ENCODE measurements at regions not wholly inside any gene's neighbourhood (a gene's known extent, or its start where the extent isn't known, plus 50 kb on each side); places are given as distances from the start of the nearest gene placed in this dataset.

DNA sequence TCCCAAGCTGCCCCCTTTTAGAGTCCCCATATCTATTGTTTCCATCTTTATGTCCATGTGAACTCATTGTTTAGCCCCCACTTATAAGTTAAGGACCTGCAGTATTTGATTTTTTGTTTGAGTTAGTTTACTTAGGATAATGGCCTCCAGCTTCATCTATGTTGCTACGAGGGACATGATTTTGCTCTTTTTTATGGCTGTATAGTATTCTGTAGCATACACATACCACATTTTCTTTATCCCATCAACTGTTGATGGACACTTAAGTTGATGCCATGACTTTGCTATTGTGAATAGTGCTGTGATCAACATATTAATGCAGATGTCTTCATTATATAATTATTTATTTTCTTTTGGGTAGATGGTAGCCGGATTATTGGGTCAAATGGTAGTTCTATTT is 576.9 kb downstream of the ANKRD7 start:
- no peaks in the 10 kb centered on the region for H3K36me3 Mint-ChIP-seq (ENCODE audit: unreplicated experiment)
- H3K27me3 Mint-ChIP-seq (ENCODE audit: unreplicated experiment), result peaks cover 2% of the 10 kb centered on the region
- no peak overlapping the region for H3K4me3 Mint-ChIP-seq (ENCODE audit: unreplicated experiment)

DNA sequence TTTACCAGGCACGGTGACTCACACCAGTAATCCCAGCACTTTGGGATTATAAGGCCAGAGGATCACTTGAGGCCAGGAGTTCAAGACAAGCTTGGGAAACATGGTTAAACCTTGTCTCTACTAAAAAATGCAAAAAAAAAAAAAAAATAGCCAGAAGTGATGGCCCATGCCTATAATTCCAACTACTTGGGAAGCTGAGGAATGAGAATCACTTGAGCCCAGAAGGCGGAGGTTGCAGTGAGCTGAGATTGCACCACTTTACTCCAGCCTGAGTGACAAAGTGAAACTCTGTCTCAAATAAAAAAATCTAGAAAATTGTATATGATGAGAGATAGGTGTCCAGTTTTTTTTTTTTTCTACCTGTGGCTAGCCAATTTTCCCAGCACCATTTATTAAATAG is 578.2 kb downstream of the ANKRD7 start:
- Mint-ChIP-seq H3K27ac (ENCODE audit: unreplicated experiment) (no peak overlapping the region), H3K27me3 (ENCODE audit: unreplicated experiment) (peaks cover 2% of the 10 kb centered on the region), H3K4me1 (ENCODE audit: low read depth, unreplicated experiment) (no peaks in the 10 kb centered on the region), H3K36me3 (ENCODE audit: unreplicated experiment) (no peaks in the 10 kb centered on the region), H3K9me3 (ENCODE audit: unreplicated experiment) (no peaks in the 10 kb centered on the region), H3K4me3 (ENCODE audit: unreplicated experiment) (no peak overlapping the region)
- no peak for DNase-seq
- TF ChIP-seq, protein P1, sequence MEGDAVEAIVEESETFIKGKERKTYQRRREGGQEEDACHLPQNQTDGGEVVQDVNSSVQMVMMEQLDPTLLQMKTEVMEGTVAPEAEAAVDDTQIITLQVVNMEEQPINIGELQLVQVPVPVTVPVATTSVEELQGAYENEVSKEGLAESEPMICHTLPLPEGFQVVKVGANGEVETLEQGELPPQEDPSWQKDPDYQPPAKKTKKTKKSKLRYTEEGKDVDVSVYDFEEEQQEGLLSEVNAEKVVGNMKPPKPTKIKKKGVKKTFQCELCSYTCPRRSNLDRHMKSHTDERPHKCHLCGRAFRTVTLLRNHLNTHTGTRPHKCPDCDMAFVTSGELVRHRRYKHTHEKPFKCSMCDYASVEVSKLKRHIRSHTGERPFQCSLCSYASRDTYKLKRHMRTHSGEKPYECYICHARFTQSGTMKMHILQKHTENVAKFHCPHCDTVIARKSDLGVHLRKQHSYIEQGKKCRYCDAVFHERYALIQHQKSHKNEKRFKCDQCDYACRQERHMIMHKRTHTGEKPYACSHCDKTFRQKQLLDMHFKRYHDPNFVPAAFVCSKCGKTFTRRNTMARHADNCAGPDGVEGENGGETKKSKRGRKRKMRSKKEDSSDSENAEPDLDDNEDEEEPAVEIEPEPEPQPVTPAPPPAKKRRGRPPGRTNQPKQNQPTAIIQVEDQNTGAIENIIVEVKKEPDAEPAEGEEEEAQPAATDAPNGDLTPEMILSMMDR (IDR thresholded peaks at IDR 0.05; ENCODE audit: partially characterized antibody, unreplicated experiment), result no peak

More for the DNA sequence above, 576.9 kb downstream of the ANKRD7 start:
- Mint-ChIP-seq H3K4me1 (ENCODE audit: low read depth, unreplicated experiment) (no peaks in the 10 kb centered on the region), H3K27ac (ENCODE audit: unreplicated experiment) (no peak overlapping the region), H3K9me3 (ENCODE audit: unreplicated experiment) (no peaks in the 10 kb centered on the region)
- no peak for DNase-seq
- TF ChIP-seq, protein P1 (IDR thresholded peaks at IDR 0.05; ENCODE audit: partially characterized antibody, unreplicated experiment), result no peak

DNA sequence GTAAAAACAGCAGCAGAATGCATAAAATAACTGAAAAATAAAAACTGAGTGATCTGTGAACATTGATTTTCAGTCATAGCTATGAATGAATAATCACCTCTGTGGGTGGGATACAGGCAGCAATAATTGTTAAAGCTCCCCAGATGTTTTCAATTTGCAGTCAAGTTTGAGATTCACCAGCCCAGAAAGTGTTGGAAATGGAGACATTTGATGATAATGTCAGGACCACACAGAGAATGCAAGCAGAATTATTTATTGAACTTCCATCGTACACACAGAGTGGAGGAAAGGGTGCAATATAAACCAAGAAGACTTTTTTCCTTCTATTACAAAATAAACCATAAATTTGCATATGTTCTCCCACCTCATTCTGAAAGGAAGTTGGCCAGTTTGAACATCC is 601.7 kb downstream of the ANKRD7 start:
- Mint-ChIP-seq H3K4me3 (ENCODE audit: unreplicated experiment) (no peak overlapping the region), H3K36me3 (ENCODE audit: unreplicated experiment) (no peaks in the 10 kb centered on the region), H3K27me3 (ENCODE audit: unreplicated experiment) (no peaks in the 10 kb centered on the region), H3K4me1 (ENCODE audit: low read depth, unreplicated experiment) (no peaks in the 10 kb centered on the region), H3K27ac (ENCODE audit: unreplicated experiment) (no peak overlapping the region), H3K9me3 (ENCODE audit: unreplicated experiment) (no peaks in the 10 kb centered on the region)
- no peak for DNase-seq
- TF ChIP-seq, protein P1 (IDR thresholded peaks at IDR 0.05; ENCODE audit: partially characterized antibody, unreplicated experiment), result no peak

DNA sequence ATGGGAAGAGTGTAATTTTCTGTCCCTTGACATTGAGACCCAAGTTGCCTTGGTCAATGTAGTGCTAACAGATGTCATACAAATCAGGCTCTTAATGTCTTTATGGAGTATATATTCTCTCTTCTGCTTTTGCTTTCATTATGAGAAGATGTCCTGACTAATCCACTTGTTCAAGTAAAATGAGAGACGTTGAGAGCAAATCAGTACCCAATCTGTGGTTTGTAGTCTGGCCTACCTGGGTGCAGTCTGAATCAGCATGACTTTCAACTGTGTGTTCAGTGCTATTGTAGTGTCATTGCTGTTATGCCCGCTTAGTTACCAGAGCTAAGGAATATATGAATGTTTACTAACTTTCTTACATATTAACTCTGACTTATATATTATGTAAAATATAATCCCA is 612.4 kb downstream of the ANKRD7 start:
- Mint-ChIP-seq H3K9me3 (ENCODE audit: unreplicated experiment) (no peaks in the 10 kb centered on the region), H3K36me3 (ENCODE audit: unreplicated experiment) (no peaks in the 10 kb centered on the region), H3K4me1 (ENCODE audit: low read depth, unreplicated experiment) (peaks cover 4% of the 10 kb centered on the region), H3K4me3 (ENCODE audit: unreplicated experiment) (no peak overlapping the region), H3K27ac (ENCODE audit: unreplicated experiment) (no peak overlapping the region), H3K27me3 (ENCODE audit: unreplicated experiment) (no peaks in the 10 kb centered on the region)
- TF ChIP-seq, protein P1 (IDR thresholded peaks at IDR 0.05; ENCODE audit: partially characterized antibody, unreplicated experiment), result no peak
- DNase-seq, result no peak

DNA sequence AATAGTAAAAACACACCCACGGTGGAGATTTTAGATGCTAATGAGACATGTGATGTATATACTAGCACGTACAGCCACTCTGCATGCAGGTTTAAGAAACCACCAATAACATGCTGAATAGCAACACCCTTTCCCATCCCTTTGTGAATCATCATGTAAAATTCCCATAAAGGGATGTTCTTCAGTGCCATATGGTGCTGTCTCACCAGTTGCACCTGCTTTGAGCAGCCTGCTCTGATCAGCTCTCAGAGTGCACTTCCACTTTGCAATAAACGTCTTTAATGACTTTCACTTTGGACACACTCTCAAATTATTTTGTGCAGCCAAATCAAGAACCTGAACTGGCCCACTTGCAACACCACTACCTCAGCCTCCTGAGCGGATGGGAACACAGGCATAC is 615.0 kb downstream of the ANKRD7 start:
- Mint-ChIP-seq H3K36me3 (ENCODE audit: unreplicated experiment) (no peaks in the 10 kb centered on the region), H3K4me1 (ENCODE audit: low read depth, unreplicated experiment) (peaks cover 4% of the 10 kb centered on the region), H3K27ac (ENCODE audit: unreplicated experiment) (no peak overlapping the region), H3K27me3 (ENCODE audit: unreplicated experiment) (no peaks in the 10 kb centered on the region), H3K9me3 (ENCODE audit: unreplicated experiment) (no peaks in the 10 kb centered on the region), H3K4me3 (ENCODE audit: unreplicated experiment) (no peak overlapping the region)
- DNase-seq, result no peak
- TF ChIP-seq, protein P1 (IDR thresholded peaks at IDR 0.05; ENCODE audit: partially characterized antibody, unreplicated experiment), result no peak

All from glutamatergic neuron (in vitro differentiated cells).